ENCODE measurements at regions not wholly inside any gene's neighbourhood (a gene's known extent, or its start where the extent isn't known, plus 50 kb on each side); places are given as distances from the start of the nearest gene placed in this dataset.
A peak's percentile ranks its signal among the peaks of the same experiment; 100 is the strongest.
"Not testable (repeated sequence)": the region's sequence is repeated elsewhere in the genome, so short reads cannot be mapped to it uniquely, and the experiment has no call there.

- DNase-seq (ENCODE audit: low read depth in 1 of 2, low spot score in 2 of 2); H2BK20ac ChIP-seq (ENCODE audit: low read length); FAIRE-seq; H2BK120ac ChIP-seq (replicated peaks; ENCODE audit: low read depth, low read length); H3K23ac ChIP-seq (ENCODE audit: insufficient read length); H2AK5ac ChIP-seq (ENCODE audit: low read depth, low read length); H4K91ac ChIP-seq (replicated peaks; ENCODE audit: insufficient read length, low read length); H3K79me1 ChIP-seq (ENCODE audit: low read depth, low read length); H3K56ac ChIP-seq (replicated peaks; ENCODE audit: insufficient read length, low read depth, low read length); H3K18ac ChIP-seq (ENCODE audit: extremely low read depth, low read length); H3K4me1 ChIP-seq (replicated peaks in 1 of 4; ENCODE audit: control insufficient read depth in 3 of 4, insufficient read depth in 4 of 4, low read length in 3 of 4); H3K9ac ChIP-seq (replicated peaks in 1 of 4; ENCODE audit: extremely low read depth in 1 of 4, low read depth in 3 of 4, low read length in 3 of 4); H3K27ac ChIP-seq (ENCODE audit: low read depth, low read length); H3K4ac ChIP-seq (replicated peaks; ENCODE audit: insufficient read length, low read depth, low read length); H3K79me2 ChIP-seq (ENCODE audit: control insufficient read depth in 1 of 2, insufficient read depth in 2 of 2, low read length in 2 of 2); H3K36me3 ChIP-seq (ENCODE audit: control insufficient read depth in 2 of 4, insufficient read depth in 4 of 4, low read length in 3 of 4); H4K8ac ChIP-seq (ENCODE audit: extremely low read depth, insufficient read depth, low read length); H2BK5ac ChIP-seq (ENCODE audit: low read depth, low read length); H4K20me1 ChIP-seq (replicated peaks in 1 of 2; ENCODE audit: control insufficient read depth in 1 of 2, insufficient read depth in 2 of 2, low read length in 2 of 2); H3K4me2 ChIP-seq (ENCODE audit: insufficient read depth in 1 of 2, low read depth in 2 of 2, low read length in 2 of 2); H3K14ac ChIP-seq (ENCODE audit: insufficient read length); H2AFZ ChIP-seq (ENCODE audit: low read length); H4K5ac ChIP-seq (ENCODE audit: insufficient read length, low read depth, low read length); H3K9me3 ChIP-seq (ENCODE audit: insufficient read depth in 2 of 2, low read depth in 1 of 2, low read length in 1 of 2); H3K4me3 ChIP-seq (ENCODE audit: extremely low read depth in 1 of 4, insufficient read depth in 2 of 4, low read depth in 3 of 4, low read length in 4 of 4); H2BK15ac ChIP-seq (ENCODE audit: low read length); H3K23me2 ChIP-seq (ENCODE audit: low read depth, low read length); H3K27me3 ChIP-seq (replicated peaks in 1 of 4; ENCODE audit: control insufficient read depth in 3 of 4, extremely low read depth in 1 of 4, insufficient read depth in 3 of 4, low read length in 3 of 4); H2BK12ac ChIP-seq (ENCODE audit: low read depth, low read length): not testable (repeated sequence)
- TF ChIP-seq JUN (IDR thresholded peaks at IDR 0.05; ENCODE audit: low read depth, low read length) (0 out of 2 replicates have a peak, but pooled peaks have one; percentile 23), JUND (IDR thresholded peaks at IDR 0.05; ENCODE audit: low read length) (0 out of 2 replicates have a peak, but pooled peaks have one; percentile 55), ATF3 (IDR thresholded peaks at IDR 0.05; ENCODE audit: insufficient read depth, low read depth, low read length) (0 out of 2 replicates have a peak, but pooled peaks have one; percentile 5), MAFK (IDR thresholded peaks at IDR 0.05; ENCODE audit: low read depth, low read length) (peak; percentile 72; the same call in 1 of the 2 replicates), BACH1 (IDR thresholded peaks at IDR 0.05; ENCODE audit: low read length) (peak; percentile 90)
- TF ChIP-seq, protein P1, sequence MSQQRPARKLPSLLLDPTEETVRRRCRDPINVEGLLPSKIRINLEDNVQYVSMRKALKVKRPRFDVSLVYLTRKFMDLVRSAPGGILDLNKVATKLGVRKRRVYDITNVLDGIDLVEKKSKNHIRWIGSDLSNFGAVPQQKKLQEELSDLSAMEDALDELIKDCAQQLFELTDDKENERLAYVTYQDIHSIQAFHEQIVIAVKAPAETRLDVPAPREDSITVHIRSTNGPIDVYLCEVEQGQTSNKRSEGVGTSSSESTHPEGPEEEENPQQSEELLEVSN (IDR thresholded peaks at IDR 0.05), result peak; percentile 48
- ChIA-PET CTCF (ENCODE audit: partially characterized antibody) (interaction anchor here (1.2 to 4.4 kb wide), 4 partner anchors 12 to 354 kb away, joined by 3 to 34 read pairs (median 6); no protein-coding TSS in a partner anchor), POLR2A (ENCODE audit: partially characterized antibody) (interaction anchor here (1.0 to 1.2 kb wide), 2 partner anchors 11 to 15 kb away, joined by 3 read pairs; no protein-coding TSS in a partner anchor)
- 76% methylated on average over 4 of the region's 4 CpGs; no CpG with 5 or more reads in 1 of the 2 experiments for WGBS, 2 experiments (ENCODE audit: extremely low coverage in 1 of 2, insufficient coverage in 1 of 2, insufficient read length in 1 of 2, insufficient replicate concordance in 2 of 2, low coverage in 1 of 2, low lambda C conversion rate in 2 of 2, missing lambda C conversion rate in 1 of 2)
Observed at GRCh38 chr12:9354009-9354754, 146.0 kb upstream of the PZP start.
